SU-DHL-6 (cell line): ENCODE measurements at regions not wholly inside any gene's neighbourhood (a gene's known extent, or its start where the extent isn't known, plus 50 kb on each side); places are given as distances from the start of the nearest gene placed in this dataset.

Experiments used
- EZH2phosphoT487 ChIP-seq: fragments of 200-600 bp; sonication (generic), shearing (Covaris generic); conservative IDR thresholded peaks from 2 replicates; pipeline ENCODE4 v1.6.1; 2018; ENCODE audit warnings: mild to moderate bottlenecking, antibody characterized with exemption, low read length, moderate library complexity, mixed read lengths
- TF ChIP-seq, protein P1 (sequence below): fragments of 200-600 bp; sonication (generic); IDR thresholded peaks from one replicate; pipeline ENCODE4 v1.5.1; 2017; ENCODE audit warnings: antibody characterized with exemption, mild to moderate bottlenecking, low read length, moderate library complexity; ENCODE audit not compliant: insufficient read depth, poor library complexity, severe bottlenecking

DNA sequence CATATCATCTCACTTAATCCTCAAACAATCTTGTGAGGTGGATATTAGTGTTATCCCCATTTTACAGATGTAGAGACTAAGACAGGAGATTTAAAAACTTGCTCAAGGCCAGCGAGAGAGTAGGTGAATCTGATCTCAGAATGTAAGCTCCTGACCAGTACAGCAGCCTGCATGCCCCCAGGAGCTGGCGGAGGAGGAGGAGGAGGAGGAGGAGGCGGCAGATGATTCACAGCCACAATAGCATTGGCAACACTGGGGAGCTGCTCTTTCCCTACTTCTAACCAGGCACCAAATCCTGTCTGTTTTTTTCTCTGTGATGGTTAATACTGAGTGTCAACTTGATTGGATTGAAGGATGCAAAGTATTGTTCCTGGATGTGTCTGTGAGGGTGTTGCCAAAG, 243.2 kb downstream of the ATG4C start:
- TF ChIP-seq, protein P1, sequence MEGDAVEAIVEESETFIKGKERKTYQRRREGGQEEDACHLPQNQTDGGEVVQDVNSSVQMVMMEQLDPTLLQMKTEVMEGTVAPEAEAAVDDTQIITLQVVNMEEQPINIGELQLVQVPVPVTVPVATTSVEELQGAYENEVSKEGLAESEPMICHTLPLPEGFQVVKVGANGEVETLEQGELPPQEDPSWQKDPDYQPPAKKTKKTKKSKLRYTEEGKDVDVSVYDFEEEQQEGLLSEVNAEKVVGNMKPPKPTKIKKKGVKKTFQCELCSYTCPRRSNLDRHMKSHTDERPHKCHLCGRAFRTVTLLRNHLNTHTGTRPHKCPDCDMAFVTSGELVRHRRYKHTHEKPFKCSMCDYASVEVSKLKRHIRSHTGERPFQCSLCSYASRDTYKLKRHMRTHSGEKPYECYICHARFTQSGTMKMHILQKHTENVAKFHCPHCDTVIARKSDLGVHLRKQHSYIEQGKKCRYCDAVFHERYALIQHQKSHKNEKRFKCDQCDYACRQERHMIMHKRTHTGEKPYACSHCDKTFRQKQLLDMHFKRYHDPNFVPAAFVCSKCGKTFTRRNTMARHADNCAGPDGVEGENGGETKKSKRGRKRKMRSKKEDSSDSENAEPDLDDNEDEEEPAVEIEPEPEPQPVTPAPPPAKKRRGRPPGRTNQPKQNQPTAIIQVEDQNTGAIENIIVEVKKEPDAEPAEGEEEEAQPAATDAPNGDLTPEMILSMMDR: no peak
- no peak for TF ChIP-seq EZH2phosphoT487
